ENCODE measurements at regions not wholly inside any gene's neighbourhood (a gene's known extent, or its start where the extent isn't known, plus 50 kb on each side); places are given as distances from the start of the nearest gene placed in this dataset.

DNA sequence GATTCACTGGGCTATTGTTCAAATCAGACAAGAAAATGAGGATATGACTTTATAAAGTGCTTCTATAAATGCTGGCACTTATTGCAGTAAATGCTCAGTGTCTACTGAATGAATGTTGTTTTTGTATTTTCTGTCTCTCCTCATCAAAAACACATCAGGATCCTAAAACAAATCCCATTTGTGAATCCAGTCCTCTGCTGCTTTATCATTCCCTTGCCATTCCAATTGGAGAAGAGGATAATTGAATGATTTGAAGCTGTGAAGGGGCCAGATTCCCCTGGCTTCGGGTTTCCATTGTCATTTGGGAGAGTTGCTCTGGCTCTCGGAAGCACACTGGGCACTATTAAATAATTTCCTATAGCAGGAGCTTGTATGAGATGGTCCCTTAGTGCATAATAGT is 666.8 kb downstream of the ACTL7B start:
- Histone ChIP-seq H3K27me3 (ENCODE audit: control insufficient read depth in 2 of 2, insufficient read depth in 1 of 2, low read length in 1 of 2) (no peaks in the 10 kb centered on the region), H3K36me3 (ENCODE audit: control insufficient read depth in 2 of 2, insufficient read depth in 2 of 2, low read length in 1 of 2) (no peaks in the 10 kb centered on the region), H3K27ac (ENCODE audit: low read depth in 1 of 2, low read length in 1 of 2) (no peak overlapping the region), H3K9me3 (ENCODE audit: control insufficient read depth in 2 of 2, insufficient read depth in 1 of 2, low read length in 1 of 2) (no peaks in the 10 kb centered on the region), H3K4me3 (ENCODE audit: low read length in 2 of 2) (no peak overlapping the region), H3K4me1 (ENCODE audit: control insufficient read depth in 2 of 2, insufficient read depth in 2 of 2, low read length in 2 of 2) (no peaks in the 10 kb centered on the region)
- no peak for DNase-seq (ENCODE audit: low read depth in 6 of 9, low spot score in 9 of 9)
- 89% methylated on average over 2 of the region's 2 CpGs for WGBS

DNA sequence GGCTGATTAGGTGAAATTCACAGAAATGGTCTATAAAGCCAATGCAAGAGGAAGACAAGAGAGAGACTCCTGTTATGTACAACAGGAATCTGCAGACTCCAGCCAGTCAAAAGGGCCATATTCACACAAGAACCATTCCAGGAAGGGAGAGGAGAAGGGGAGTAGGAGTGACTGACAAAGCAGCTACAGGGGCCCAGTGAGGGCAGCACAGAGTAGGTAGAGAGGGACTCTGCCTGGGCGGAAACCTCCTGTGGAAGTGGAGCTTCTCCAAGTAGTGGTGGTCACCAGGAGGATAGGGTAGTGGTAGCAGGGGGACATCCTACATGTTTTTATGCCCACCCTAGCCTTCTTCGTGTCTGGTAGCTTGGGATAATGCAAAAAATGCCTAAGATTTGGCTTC is 667.3 kb downstream of the ACTL7B start:
- H3K27me3 ChIP-seq (ENCODE audit: control insufficient read depth in 2 of 2, insufficient read depth in 1 of 2, low read length in 1 of 2), result no peaks in the 10 kb centered on the region
- no peaks in the 10 kb centered on the region for H3K36me3 ChIP-seq (ENCODE audit: control insufficient read depth in 2 of 2, insufficient read depth in 2 of 2, low read length in 1 of 2)
- H3K27ac ChIP-seq (ENCODE audit: low read depth in 1 of 2, low read length in 1 of 2), result no peak overlapping the region
- H3K4me3 ChIP-seq (ENCODE audit: low read length in 2 of 2), result no peak overlapping the region
- no peaks in the 10 kb centered on the region for H3K9me3 ChIP-seq (ENCODE audit: control insufficient read depth in 2 of 2, insufficient read depth in 1 of 2, low read length in 1 of 2)
- no peaks in the 10 kb centered on the region for H3K4me1 ChIP-seq (ENCODE audit: control insufficient read depth in 2 of 2, insufficient read depth in 2 of 2, low read length in 2 of 2)
- 93% methylated on average over 2 of the region's 2 CpGs for WGBS
- no peak for DNase-seq (ENCODE audit: low read depth in 6 of 9, low spot score in 9 of 9)

DNA sequence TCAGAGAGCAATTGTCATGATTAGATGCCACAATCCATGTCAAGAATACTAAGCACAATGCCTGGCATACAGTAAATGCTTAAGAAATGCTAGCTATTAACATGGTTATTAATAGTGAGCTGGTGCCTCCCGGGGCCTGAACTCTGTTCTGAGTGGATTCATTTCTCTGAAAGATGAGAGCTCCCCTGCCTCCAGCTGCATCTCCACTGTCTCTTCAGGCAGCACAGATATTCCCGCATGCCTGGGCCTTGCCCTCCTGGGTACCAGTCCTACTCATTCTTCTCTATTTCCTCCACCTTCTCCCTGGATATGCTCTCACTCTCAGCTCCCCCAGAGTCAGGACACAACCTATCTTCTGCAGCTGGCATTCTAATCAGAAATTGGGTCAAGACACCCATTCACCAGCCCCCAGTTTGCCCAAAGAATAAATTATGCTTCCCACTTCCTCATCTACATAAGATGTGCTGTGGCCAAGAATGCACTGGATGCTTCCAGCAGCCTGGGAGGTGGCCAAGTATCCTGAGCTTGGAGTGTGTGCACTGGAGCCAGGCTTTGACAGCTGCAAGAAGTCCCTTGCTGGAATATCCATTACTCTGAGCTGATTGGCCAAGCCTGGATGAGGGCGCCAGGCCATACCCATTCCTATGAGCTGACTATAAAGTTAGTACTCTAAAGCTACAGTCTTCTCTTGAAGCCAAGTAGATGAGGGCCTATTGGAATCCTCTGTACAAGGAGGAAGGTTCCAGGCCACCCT is 669.0 kb downstream of the ACTL7B start:
- Histone ChIP-seq H3K4me3 (ENCODE audit: low read length in 2 of 2) (no peak overlapping the region), H3K9me3 (ENCODE audit: control insufficient read depth in 2 of 2, insufficient read depth in 1 of 2, low read length in 1 of 2) (no peaks in the 10 kb centered on the region), H3K27me3 (ENCODE audit: control insufficient read depth in 2 of 2, insufficient read depth in 1 of 2, low read length in 1 of 2) (no peaks in the 10 kb centered on the region), H3K36me3 (ENCODE audit: control insufficient read depth in 2 of 2, insufficient read depth in 2 of 2, low read length in 1 of 2) (no peaks in the 10 kb centered on the region), H3K27ac (ENCODE audit: low read depth in 1 of 2, low read length in 1 of 2) (no peak overlapping the region), H3K4me1 (ENCODE audit: control insufficient read depth in 2 of 2, insufficient read depth in 2 of 2, low read length in 2 of 2) (no peaks in the 10 kb centered on the region)
- DNase-seq (ENCODE audit: low read depth in 6 of 9, low spot score in 9 of 9), result no peak
- WGBS, result 60% methylated on average over 3 of the region's 3 CpGs

DNA sequence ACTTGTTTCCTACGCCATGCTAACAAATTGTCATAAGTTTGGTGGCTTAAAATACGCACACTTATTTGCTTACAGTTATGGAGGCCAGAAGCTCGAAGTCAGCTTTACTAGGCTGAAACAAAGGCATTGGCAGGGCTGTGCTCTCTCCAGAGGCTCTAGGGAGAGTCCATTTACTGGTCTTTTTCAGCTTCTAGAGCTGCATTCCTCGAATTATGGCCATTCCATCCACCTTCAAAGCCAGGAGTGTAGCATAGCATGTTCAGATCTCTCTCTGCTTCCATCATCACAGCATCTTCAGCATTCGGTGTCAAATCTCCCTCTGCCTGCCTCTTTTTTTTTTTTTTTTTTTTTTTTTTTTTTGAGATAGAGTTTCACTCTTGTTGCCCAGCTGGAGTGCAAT is 670.2 kb downstream of the ACTL7B start:
- Histone ChIP-seq H3K4me1 (ENCODE audit: control insufficient read depth in 2 of 2, insufficient read depth in 2 of 2, low read length in 2 of 2) (no peaks in the 10 kb centered on the region), H3K27ac (ENCODE audit: low read depth in 1 of 2, low read length in 1 of 2) (no peak overlapping the region), H3K9me3 (ENCODE audit: control insufficient read depth in 2 of 2, insufficient read depth in 1 of 2, low read length in 1 of 2) (no peaks in the 10 kb centered on the region), H3K36me3 (ENCODE audit: control insufficient read depth in 2 of 2, insufficient read depth in 2 of 2, low read length in 1 of 2) (no peaks in the 10 kb centered on the region), H3K4me3 (ENCODE audit: low read length in 2 of 2) (no peak overlapping the region), H3K27me3 (ENCODE audit: control insufficient read depth in 2 of 2, insufficient read depth in 1 of 2, low read length in 1 of 2) (no peaks in the 10 kb centered on the region)
- 81% methylated on average over 5 of the region's 5 CpGs for WGBS
- no peak for DNase-seq (ENCODE audit: low read depth in 6 of 9, low spot score in 9 of 9)

DNA sequence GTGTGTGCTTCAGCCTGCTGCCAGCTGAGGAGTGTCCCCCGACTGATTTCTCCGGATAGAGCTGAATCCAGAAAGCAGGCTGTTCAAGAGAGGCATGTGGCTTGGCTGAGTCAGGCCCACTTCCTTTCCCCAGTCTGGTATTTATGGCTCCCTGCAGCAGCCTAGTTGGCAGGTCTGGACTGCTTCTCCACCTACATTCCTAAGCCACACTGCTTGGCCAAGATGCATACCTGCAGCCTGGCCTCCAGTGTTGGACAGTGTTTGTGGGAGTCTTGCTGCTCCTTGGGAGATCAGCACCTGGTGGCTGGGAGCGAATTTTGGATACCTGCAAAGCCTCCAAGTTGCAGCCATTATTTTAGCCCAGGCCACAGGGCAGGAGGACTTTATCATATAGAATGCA is 670.8 kb downstream of the ACTL7B start:
- WGBS, result 19% methylated on average over 3 of the region's 3 CpGs
- DNase-seq (ENCODE audit: low read depth in 6 of 9, low spot score in 9 of 9), result no peak
- H3K4me1 ChIP-seq (ENCODE audit: control insufficient read depth in 2 of 2, insufficient read depth in 2 of 2, low read length in 2 of 2), result no peaks in the 10 kb centered on the region
- no peaks in the 10 kb centered on the region for H3K27me3 ChIP-seq (ENCODE audit: control insufficient read depth in 2 of 2, insufficient read depth in 1 of 2, low read length in 1 of 2)
- H3K36me3 ChIP-seq (ENCODE audit: control insufficient read depth in 2 of 2, insufficient read depth in 2 of 2, low read length in 1 of 2), result no peaks in the 10 kb centered on the region
- no peak overlapping the region for H3K27ac ChIP-seq (ENCODE audit: low read depth in 1 of 2, low read length in 1 of 2)
- H3K4me3 ChIP-seq (ENCODE audit: low read length in 2 of 2), result no peak overlapping the region
- no peaks in the 10 kb centered on the region for H3K9me3 ChIP-seq (ENCODE audit: control insufficient read depth in 2 of 2, insufficient read depth in 1 of 2, low read length in 1 of 2)

DNA sequence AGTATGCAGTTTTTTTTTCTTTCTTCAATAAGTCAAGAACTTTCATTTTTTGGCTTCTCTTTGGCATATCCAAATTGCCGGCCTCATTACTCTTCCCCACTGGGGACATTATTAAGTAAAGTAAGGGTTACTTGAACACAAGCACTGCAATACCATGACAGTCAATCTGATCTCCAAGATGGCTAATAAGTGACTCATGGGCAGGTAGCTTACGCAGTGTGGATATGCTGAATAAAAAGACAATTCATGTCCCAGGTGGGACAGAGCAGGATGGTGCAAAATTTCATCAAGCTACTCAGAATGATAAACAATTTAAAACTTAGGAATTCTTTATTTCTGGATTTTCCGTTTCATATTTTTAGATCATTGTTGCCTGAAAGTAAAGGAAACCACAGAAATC is 671.8 kb downstream of the ACTL7B start:
- Histone ChIP-seq H3K4me1 (ENCODE audit: control insufficient read depth in 2 of 2, insufficient read depth in 2 of 2, low read length in 2 of 2) (no peaks in the 10 kb centered on the region), H3K9me3 (ENCODE audit: control insufficient read depth in 2 of 2, insufficient read depth in 1 of 2, low read length in 1 of 2) (no peaks in the 10 kb centered on the region), H3K36me3 (ENCODE audit: control insufficient read depth in 2 of 2, insufficient read depth in 2 of 2, low read length in 1 of 2) (no peaks in the 10 kb centered on the region), H3K4me3 (ENCODE audit: low read length in 2 of 2) (no peak overlapping the region), H3K27ac (ENCODE audit: low read depth in 1 of 2, low read length in 1 of 2) (no peak overlapping the region), H3K27me3 (ENCODE audit: control insufficient read depth in 2 of 2, insufficient read depth in 1 of 2, low read length in 1 of 2) (no peaks in the 10 kb centered on the region)
- WGBS, result 96% methylated on average over 3 of the region's 3 CpGs
- no peak for DNase-seq (ENCODE audit: low read depth in 6 of 9, low spot score in 9 of 9)

DNA sequence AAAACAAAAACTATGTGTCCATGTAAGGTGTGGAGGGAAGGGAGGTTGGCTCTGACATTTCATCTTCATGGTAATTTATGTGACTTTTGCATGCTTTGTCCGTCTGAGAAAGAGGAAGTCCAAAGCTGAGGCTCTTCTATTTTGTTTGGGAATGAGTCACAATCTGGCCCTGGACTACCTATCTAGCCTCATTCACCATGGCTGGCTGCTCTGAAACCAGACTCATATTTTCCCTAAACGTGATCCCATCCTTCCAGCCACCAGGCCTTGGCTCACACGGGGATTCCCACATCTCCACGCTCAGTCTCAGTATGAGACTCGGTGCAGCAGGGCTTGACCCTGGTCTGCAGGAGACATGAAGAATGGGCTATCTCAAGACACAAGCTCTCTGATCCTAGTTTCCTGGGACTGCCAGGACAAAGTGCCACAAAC is 672.8 kb downstream of the ACTL7B start:
- H3K9me3 ChIP-seq (ENCODE audit: control insufficient read depth in 2 of 2, insufficient read depth in 1 of 2, low read length in 1 of 2), result no peaks in the 10 kb centered on the region
- WGBS, result 82% methylated on average over 5 of the region's 5 CpGs
- no peaks in the 10 kb centered on the region for H3K27me3 ChIP-seq (ENCODE audit: control insufficient read depth in 2 of 2, insufficient read depth in 1 of 2, low read length in 1 of 2)
- H3K36me3 ChIP-seq (ENCODE audit: control insufficient read depth in 2 of 2, insufficient read depth in 2 of 2, low read length in 1 of 2), result no peaks in the 10 kb centered on the region
- no peak overlapping the region for H3K27ac ChIP-seq (ENCODE audit: low read depth in 1 of 2, low read length in 1 of 2)
- DNase-seq (ENCODE audit: low read depth in 6 of 9, low spot score in 9 of 9), result no peak
- H3K4me1 ChIP-seq (ENCODE audit: control insufficient read depth in 2 of 2, insufficient read depth in 2 of 2, low read length in 2 of 2), result no peaks in the 10 kb centered on the region
- no peak overlapping the region for H3K4me3 ChIP-seq (ENCODE audit: low read length in 2 of 2)

DNA sequence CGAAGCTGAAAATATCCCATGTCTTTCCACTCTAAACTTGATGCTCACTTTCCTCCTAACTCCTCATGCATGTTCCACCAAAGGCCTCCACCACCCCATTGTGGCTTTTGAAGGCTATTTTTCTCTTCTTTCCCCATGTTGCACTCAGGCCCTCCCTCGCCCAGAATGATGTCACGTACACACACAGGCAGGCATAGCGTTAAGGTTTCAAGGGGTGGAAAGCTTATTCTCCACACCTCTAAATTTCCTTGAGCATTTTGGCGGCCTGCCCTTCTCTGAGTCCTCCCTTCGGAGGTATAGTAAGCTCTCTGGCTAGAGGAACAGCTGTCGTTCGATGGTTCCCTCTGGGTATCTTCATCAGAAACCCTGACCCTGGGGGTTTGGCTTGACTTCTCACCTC is 673.5 kb downstream of the ACTL7B start:
- Histone ChIP-seq H3K27me3 (ENCODE audit: control insufficient read depth in 2 of 2, insufficient read depth in 1 of 2, low read length in 1 of 2) (no peaks in the 10 kb centered on the region), H3K9me3 (ENCODE audit: control insufficient read depth in 2 of 2, insufficient read depth in 1 of 2, low read length in 1 of 2) (no peaks in the 10 kb centered on the region), H3K36me3 (ENCODE audit: control insufficient read depth in 2 of 2, insufficient read depth in 2 of 2, low read length in 1 of 2) (no peaks in the 10 kb centered on the region), H3K4me1 (ENCODE audit: control insufficient read depth in 2 of 2, insufficient read depth in 2 of 2, low read length in 2 of 2) (no peaks in the 10 kb centered on the region), H3K27ac (ENCODE audit: low read depth in 1 of 2, low read length in 1 of 2) (no peak overlapping the region), H3K4me3 (ENCODE audit: low read length in 2 of 2) (no peak overlapping the region)
- DNase-seq (ENCODE audit: low read depth in 6 of 9, low spot score in 9 of 9), result no peak
- WGBS, result 97% methylated on average over 8 of the region's 8 CpGs

DNA sequence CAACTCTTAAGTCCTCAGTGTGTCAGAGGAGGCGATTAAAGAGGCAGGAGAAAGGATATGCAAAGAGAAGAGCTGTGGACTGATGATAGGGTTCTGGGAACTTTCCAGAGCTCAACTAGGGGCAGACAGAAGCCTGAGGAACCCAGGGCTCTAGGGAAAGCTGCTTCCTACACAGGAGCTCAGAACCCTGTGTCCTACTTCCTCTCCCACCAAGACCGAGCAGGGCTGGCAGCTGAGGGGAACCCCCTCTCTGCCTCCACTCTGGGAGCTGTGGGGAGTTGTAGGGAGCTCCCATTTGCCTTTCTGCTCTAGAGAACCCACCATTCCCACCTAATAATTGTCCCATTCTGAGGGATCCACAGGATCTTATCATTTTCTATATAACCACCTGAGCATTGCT is 674.3 kb downstream of the ACTL7B start:
- Histone ChIP-seq H3K36me3 (ENCODE audit: control insufficient read depth in 2 of 2, insufficient read depth in 2 of 2, low read length in 1 of 2) (no peaks in the 10 kb centered on the region), H3K4me3 (ENCODE audit: low read length in 2 of 2) (no peak overlapping the region), H3K4me1 (ENCODE audit: control insufficient read depth in 2 of 2, insufficient read depth in 2 of 2, low read length in 2 of 2) (no peaks in the 10 kb centered on the region), H3K9me3 (ENCODE audit: control insufficient read depth in 2 of 2, insufficient read depth in 1 of 2, low read length in 1 of 2) (no peaks in the 10 kb centered on the region), H3K27ac (ENCODE audit: low read depth in 1 of 2, low read length in 1 of 2) (no peak overlapping the region), H3K27me3 (ENCODE audit: control insufficient read depth in 2 of 2, insufficient read depth in 1 of 2, low read length in 1 of 2) (no peaks in the 10 kb centered on the region)
- DNase-seq (ENCODE audit: low read depth in 6 of 9, low spot score in 9 of 9), result no peak
- 96% methylated on average over 2 of the region's 2 CpGs for WGBS
